SK-N-MC (cell line): ENCODE measurements at regions not wholly inside any gene's neighbourhood (a gene's known extent, or its start where the extent isn't known, plus 50 kb on each side); places are given as distances from the start of the nearest gene placed in this dataset.
A peak's percentile ranks its signal among the peaks of the same experiment; 100 is the strongest.
"Not testable (repeated sequence)": the region's sequence is repeated elsewhere in the genome, so short reads cannot be mapped to it uniquely, and the experiment has no call there.

Experiments used
- DNase-seq: peaks from one replicate; pipeline ENCODE4 v3.0.0-alpha.2; 2011; ENCODE audit warnings: low read depth, low spot score
- H3K27ac ChIP-seq: fragments of 200-600 bp; sonication (generic); 2 replicates; pipeline ENCODE4 v1.5.1; 2016; ENCODE audit warnings: mixed run types
- H3K36me3 ChIP-seq: fragments of 200-600 bp; sonication (generic); 2 replicates; pipeline ENCODE4 v1.6.1; 2017; ENCODE audit warnings: antibody characterized with exemption, low read length, mixed read lengths; ENCODE audit not compliant: insufficient read depth
- H3K4me3 ChIP-seq: fragments of 200-600 bp; sonication (generic); 2 replicates; pipeline ENCODE4 v1.5.1; 2016
- H3K9ac ChIP-seq: fragments of 200-600 bp; sonication (generic); 2 replicates; pipeline ENCODE4 v1.8.0; 2017; ENCODE audit warnings: mixed run types, mixed read lengths; ENCODE audit not compliant: insufficient read length
- H3K9me3 ChIP-seq: fragments of 200-600 bp; sonication (generic); 2 replicates; pipeline ENCODE4 v1.6.1; 2017; ENCODE audit warnings: low read depth, mild to moderate bottlenecking, antibody characterized with exemption, low read length, moderate library complexity, mixed read lengths
- EZH2 ChIP-seq: fragments of 200-600 bp; sonication (generic); IDR thresholded peaks from one replicate; pipeline ENCODE4 v1.6.1; 2017; ENCODE audit warnings: antibody characterized with exemption
- FOXP2 ChIP-seq: optimal IDR thresholded peaks from 2 replicates; pipeline ENCODE3; 2011; ENCODE audit warnings: mild to moderate bottlenecking, moderate library complexity; ENCODE audit not compliant: insufficient read depth; ENCODE audit errors: extremely low read length, control extremely low read depth
- POLR2AphosphoS5 ChIP-seq: IDR thresholded peaks from 2 replicates; pipeline ENCODE4 v1.6.1; 2012; ENCODE audit warnings: mild to moderate bottlenecking, low read depth, low read length, borderline replicate concordance

GRCh38 chr10:28444031-28444430, 88.9 kb upstream of the WAC start:
- TF ChIP-seq FOXP2, result no peak
- TF ChIP-seq EZH2, result no peak
- TF ChIP-seq POLR2AphosphoS5, result no peak
- Histone ChIP-seq H3K36me3 (no peaks in the 10 kb centered on the region), H3K4me3 (no peak overlapping the region), H3K9ac (no peak overlapping the region), H3K9me3 (no peaks in the 10 kb centered on the region), H3K27ac (no peak overlapping the region)
- no peak for DNase-seq

DNA sequence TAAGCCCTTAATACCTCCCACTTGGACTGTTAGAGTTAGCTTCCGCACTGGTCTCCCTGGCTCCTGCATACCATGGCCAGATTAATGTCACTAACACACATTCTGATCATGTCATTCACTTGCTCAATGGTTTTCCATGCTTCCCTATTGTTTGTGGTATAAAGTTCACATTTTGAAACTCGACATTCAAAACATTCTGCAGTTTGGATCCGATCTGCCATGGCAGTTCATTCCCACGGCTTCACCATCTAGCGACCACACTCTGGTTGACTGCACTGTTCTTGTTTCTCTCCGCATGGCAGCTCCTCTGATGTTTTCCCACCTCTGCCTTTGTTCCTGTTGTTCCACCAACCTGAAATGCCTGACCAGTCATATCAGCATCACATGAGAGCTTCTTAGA, 87.4 kb upstream of the WAC start:
- no peak for TF ChIP-seq EZH2
- TF ChIP-seq FOXP2, result no peak
- no peak for TF ChIP-seq POLR2AphosphoS5
- DNase-seq, result no peak

DNA sequence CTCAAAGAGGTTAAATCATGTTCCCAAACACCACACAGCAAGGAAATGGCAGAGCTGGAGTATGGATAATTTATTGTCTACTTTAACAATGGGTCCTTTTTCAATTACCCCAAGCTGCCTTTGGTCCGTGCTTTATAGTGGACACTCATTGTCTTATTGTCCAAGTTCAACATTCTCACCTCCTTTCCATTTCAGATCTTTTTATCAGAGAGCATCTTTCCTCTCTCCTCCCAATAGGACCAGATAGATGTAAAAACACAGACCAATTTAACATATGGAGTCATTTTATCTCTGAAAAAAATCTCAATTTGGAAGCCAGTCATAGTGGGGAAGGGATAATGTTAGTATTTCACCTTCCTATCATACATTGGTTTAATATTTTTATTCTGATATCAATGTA, 83.5 kb upstream of the WAC start:
- Histone ChIP-seq H3K27ac (no peak overlapping the region), H3K4me3 (no peak overlapping the region), H3K9ac (no peak overlapping the region), H3K9me3 (no peaks in the 10 kb centered on the region), H3K36me3 (no peaks in the 10 kb centered on the region)
- DNase-seq, result no peak
- TF ChIP-seq EZH2, result no peak
- TF ChIP-seq POLR2AphosphoS5, result no peak
- no peak for TF ChIP-seq FOXP2

More for the DNA sequence above, 87.4 kb upstream of the WAC start:
- Histone ChIP-seq H3K36me3 (no peaks in the 10 kb centered on the region), H3K4me3 (no peak overlapping the region), H3K9me3 (no peaks in the 10 kb centered on the region), H3K27ac (no peak overlapping the region), H3K9ac (no peak overlapping the region)

- DNase-seq, result no peak
- H3K9me3 ChIP-seq, result no peaks in the 10 kb centered on the region
- no peaks in the 10 kb centered on the region for H3K36me3 ChIP-seq
- H3K9ac ChIP-seq, result no peak overlapping the region
- no peak overlapping the region for H3K4me3 ChIP-seq
- H3K27ac ChIP-seq, result no peak overlapping the region
- no peak for TF ChIP-seq POLR2AphosphoS5
- TF ChIP-seq EZH2, result no peak
- no peak for TF ChIP-seq FOXP2
These were observed 83.0 kb upstream of the WAC start for GRCh38 chr10:28449926-28450325.

GRCh38 chr10:28453926-28454325, 79.0 kb upstream of the WAC start:
- no peaks in the 10 kb centered on the region for H3K36me3 ChIP-seq
- no peak for DNase-seq
- TF ChIP-seq FOXP2 (no peak), POLR2AphosphoS5 (no peak), EZH2 (no peak)
- no peaks in the 10 kb centered on the region for H3K9me3 ChIP-seq
- no peak overlapping the region for H3K4me3 ChIP-seq
- H3K9ac ChIP-seq, result no peak overlapping the region
- H3K27ac ChIP-seq, result no peak overlapping the region

DNA sequence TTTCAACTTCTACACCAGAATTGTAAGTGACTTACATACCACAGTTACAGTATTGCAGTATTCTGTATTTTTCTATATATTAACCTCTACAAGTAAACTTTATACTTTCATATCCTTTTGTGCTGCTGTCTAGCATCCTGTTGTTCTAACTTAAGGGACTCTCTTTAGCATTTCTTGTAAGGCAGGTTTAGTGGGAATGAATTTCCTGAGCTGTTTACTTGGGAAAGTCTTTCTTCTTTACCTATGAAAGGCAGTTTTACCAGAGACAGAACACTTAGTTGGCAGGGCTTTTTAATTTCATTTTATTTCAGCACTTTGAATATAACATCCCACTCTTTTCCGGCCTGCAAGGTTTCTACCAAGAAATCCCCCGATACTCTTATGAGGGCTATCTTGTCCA, 75.8 kb upstream of the WAC start:
- no peak overlapping the region for H3K4me3 ChIP-seq
- H3K9ac ChIP-seq, result no peak overlapping the region
- no peaks in the 10 kb centered on the region for H3K9me3 ChIP-seq
- no peak for DNase-seq
- peak overlapping the region; percentile 22; the same call in 1 of the 2 replicates for H3K27ac ChIP-seq
- H3K36me3 ChIP-seq, result no peaks in the 10 kb centered on the region
- TF ChIP-seq EZH2 (no peak), FOXP2 (no peak), POLR2AphosphoS5 (no peak)

DNA sequence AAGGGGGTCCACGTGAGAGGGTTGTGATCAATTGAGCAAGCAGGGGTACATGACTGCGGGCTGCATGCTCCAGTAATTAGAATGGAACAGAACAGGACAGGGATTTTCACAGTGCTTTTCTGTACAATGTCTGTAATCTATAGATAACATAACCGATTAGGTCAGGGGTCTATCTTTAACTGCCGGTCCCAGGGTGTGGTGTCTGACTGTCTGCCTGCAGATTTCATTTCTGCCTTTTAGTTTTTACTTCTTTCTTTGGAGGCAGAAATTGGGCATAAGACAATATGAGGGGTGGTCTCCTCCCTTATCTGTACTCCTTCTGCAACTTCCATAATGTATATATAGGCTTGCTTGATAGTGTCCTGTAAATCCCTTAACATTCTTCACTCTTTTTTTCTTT, 75.0 kb upstream of the WAC start:
- H3K9ac ChIP-seq, DNase-seq, H3K4me3 ChIP-seq, H3K9me3 ChIP-seq, H3K36me3 ChIP-seq: not testable (repeated sequence)
- H3K27ac ChIP-seq, result 0 out of 2 replicates have a peak overlapping the region, but pooled peaks have one; percentile 22

DNA sequence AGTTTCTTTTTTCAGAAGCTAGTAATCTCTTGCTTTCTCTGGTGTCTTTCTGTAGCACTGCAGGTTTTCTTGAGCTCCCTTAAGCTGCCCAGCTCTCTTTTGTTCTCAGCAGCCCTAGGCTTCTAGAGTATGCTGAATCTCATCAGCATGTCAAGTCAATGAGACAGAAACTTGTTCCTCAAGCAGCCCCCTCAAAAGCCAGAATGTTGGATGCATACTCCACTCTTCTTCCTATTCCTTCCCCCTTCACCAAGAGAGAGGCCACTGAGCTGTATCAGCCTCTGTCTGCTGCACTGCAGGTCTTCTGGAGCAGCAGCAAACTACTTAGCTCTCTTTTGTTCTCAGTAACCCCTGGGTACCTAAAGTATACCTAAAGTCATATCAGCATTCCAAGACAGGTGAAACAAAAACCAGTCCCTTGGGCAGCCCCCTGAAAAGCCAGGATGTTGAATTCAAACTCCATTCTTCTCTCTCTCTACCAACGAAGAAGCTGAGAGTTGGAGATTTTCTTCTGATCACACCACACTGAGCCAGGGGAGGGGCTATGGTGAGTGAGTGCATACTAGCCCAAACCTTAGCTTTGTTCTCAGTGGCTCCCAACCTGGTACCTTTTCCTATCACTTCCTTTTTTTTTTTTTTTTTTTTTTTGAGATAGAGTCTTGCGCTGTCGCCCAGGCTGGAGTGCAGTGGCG, 73.3 kb upstream of the WAC start:
- H3K4me3 ChIP-seq, result no peak overlapping the region
- no peak overlapping the region for H3K9ac ChIP-seq
- H3K27ac ChIP-seq, result no peak overlapping the region
- no peaks in the 10 kb centered on the region for H3K36me3 ChIP-seq
- TF ChIP-seq POLR2AphosphoS5 (no peak), FOXP2 (no peak), EZH2 (no peak)
- DNase-seq, result no peak
- H3K9me3 ChIP-seq, result no peaks in the 10 kb centered on the region

GRCh38 chr10:28463141-28463540, 69.8 kb upstream of the WAC start:
- H3K9me3 ChIP-seq, result no peaks in the 10 kb centered on the region
- H3K9ac ChIP-seq, result no peak overlapping the region
- H3K36me3 ChIP-seq, result no peaks in the 10 kb centered on the region
- no peak overlapping the region for H3K4me3 ChIP-seq
- TF ChIP-seq EZH2 (no peak), FOXP2 (no peak), POLR2AphosphoS5 (no peak)
- H3K27ac ChIP-seq, result no peak overlapping the region
- no peak for DNase-seq
